ENCODE measurements at regions not wholly inside any gene's neighbourhood (a gene's known extent, or its start where the extent isn't known, plus 50 kb on each side); places are given as distances from the start of the nearest gene placed in this dataset.

- FAIRE-seq = peak; percentile 93
- peak; percentile 95 for DNase-seq (ENCODE audit: extremely low spot score, insufficient read length, low read depth)
These were observed 93.7 kb upstream of the PRDM1 start for GRCh38 chr6:105992315-105992961.

- DNase-seq (ENCODE audit: extremely low spot score, insufficient read length, low read depth) (no peak), FAIRE-seq (no peak)
These were observed 94.4 kb upstream of the PRDM1 start for GRCh38 chr6:105991561-105992314.

GRCh38 chr6:105990151-105990550, 96.0 kb upstream of the PRDM1 start:
- DNase-seq (ENCODE audit: extremely low spot score, insufficient read length, low read depth) (no peak), FAIRE-seq (no peak)

GRCh38 chr6:105988812-105989577, 97.1 kb upstream of the PRDM1 start:
- no peak for DNase-seq (ENCODE audit: extremely low spot score, insufficient read length, low read depth)
- FAIRE-seq = no peak

- DNase-seq (ENCODE audit: extremely low spot score, insufficient read length, low read depth) = no peak
- no peak for FAIRE-seq
These were observed 97.8 kb upstream of the PRDM1 start for GRCh38 chr6:105988321-105988720.

GRCh38 chr6:105987516-105987915, 98.6 kb upstream of the PRDM1 start:
- DNase-seq (ENCODE audit: extremely low spot score, insufficient read length, low read depth) (no peak), FAIRE-seq (no peak)

- FAIRE-seq = no peak
- DNase-seq (ENCODE audit: extremely low spot score, insufficient read length, low read depth) = no peak
These were observed 99.1 kb upstream of the PRDM1 start for GRCh38 chr6:105986998-105987397.

GRCh38 chr6:105985816-105986632, 100.1 kb upstream of the PRDM1 start:
- no peak for FAIRE-seq
- DNase-seq (ENCODE audit: extremely low spot score, insufficient read length, low read depth) = no peak

GRCh38 chr6:105985098-105985815, 100.9 kb upstream of the PRDM1 start:
- no peak for DNase-seq (ENCODE audit: extremely low spot score, insufficient read length, low read depth)
- FAIRE-seq = no peak

- no peak for FAIRE-seq
- no peak for DNase-seq (ENCODE audit: extremely low spot score, insufficient read length, low read depth)
These were observed 102.4 kb upstream of the PRDM1 start for GRCh38 chr6:105983763-105984162.

GRCh38 chr6:105982761-105983540, 103.2 kb upstream of the PRDM1 start:
- FAIRE-seq = no peak
- no peak for DNase-seq (ENCODE audit: extremely low spot score, insufficient read length, low read depth)

- DNase-seq (ENCODE audit: extremely low spot score, insufficient read length, low read depth) = no peak
- FAIRE-seq = no peak
These were observed 104.2 kb upstream of the PRDM1 start for GRCh38 chr6:105981888-105982358.

- FAIRE-seq = peak; percentile 29
These were observed 104.9 kb upstream of the PRDM1 start for GRCh38 chr6:105981002-105981887.

GRCh38 chr6:105978974-105979373, 107.2 kb upstream of the PRDM1 start:
- FAIRE-seq = no peak

More at GRCh38 chr6:105981002-105981887, 104.9 kb upstream of the PRDM1 start:
- no peak for DNase-seq (ENCODE audit: extremely low spot score, insufficient read length, low read depth)

GRCh38 chr6:105977934-105978504, 108.1 kb upstream of the PRDM1 start:
- no peak for DNase-seq (ENCODE audit: extremely low spot score, insufficient read length, low read depth)
- FAIRE-seq = peak; percentile 15

More at GRCh38 chr6:105978974-105979373, 107.2 kb upstream of the PRDM1 start:
- DNase-seq (ENCODE audit: extremely low spot score, insufficient read length, low read depth) = no peak

GRCh38 chr6:105974986-105975385, 111.2 kb upstream of the PRDM1 start:
- FAIRE-seq = no peak
- DNase-seq (ENCODE audit: extremely low spot score, insufficient read length, low read depth) = no peak

- no peak for FAIRE-seq
- DNase-seq (ENCODE audit: extremely low spot score, insufficient read length, low read depth) = no peak
These were observed 113.7 kb upstream of the PRDM1 start for GRCh38 chr6:105972440-105972839.

All from GM18507 (cell line).